ENCODE measurements at regions not wholly inside any gene's neighbourhood (a gene's known extent, or its start where the extent isn't known, plus 50 kb on each side); places are given as distances from the start of the nearest gene placed in this dataset.

GRCh38 chr11:134751031-134751585 is 339.1 kb upstream of the B3GAT1 start:
- TF ChIP-seq, protein P1, sequence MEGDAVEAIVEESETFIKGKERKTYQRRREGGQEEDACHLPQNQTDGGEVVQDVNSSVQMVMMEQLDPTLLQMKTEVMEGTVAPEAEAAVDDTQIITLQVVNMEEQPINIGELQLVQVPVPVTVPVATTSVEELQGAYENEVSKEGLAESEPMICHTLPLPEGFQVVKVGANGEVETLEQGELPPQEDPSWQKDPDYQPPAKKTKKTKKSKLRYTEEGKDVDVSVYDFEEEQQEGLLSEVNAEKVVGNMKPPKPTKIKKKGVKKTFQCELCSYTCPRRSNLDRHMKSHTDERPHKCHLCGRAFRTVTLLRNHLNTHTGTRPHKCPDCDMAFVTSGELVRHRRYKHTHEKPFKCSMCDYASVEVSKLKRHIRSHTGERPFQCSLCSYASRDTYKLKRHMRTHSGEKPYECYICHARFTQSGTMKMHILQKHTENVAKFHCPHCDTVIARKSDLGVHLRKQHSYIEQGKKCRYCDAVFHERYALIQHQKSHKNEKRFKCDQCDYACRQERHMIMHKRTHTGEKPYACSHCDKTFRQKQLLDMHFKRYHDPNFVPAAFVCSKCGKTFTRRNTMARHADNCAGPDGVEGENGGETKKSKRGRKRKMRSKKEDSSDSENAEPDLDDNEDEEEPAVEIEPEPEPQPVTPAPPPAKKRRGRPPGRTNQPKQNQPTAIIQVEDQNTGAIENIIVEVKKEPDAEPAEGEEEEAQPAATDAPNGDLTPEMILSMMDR (IDR thresholded peaks at IDR 0.05): no peak
- TF ChIP-seq POLR2AphosphoS5 (IDR thresholded peaks at IDR 0.05): no peak
